ENCODE measurements at regions not wholly inside any gene's neighbourhood (a gene's known extent, or its start where the extent isn't known, plus 50 kb on each side); places are given as distances from the start of the nearest gene placed in this dataset.

- no peak for TF ChIP-seq POLR2A (IDR thresholded peaks at IDR 0.05)
- no peak for TF ChIP-seq CTCF (IDR thresholded peaks at IDR 0.05)
- TF ChIP-seq POLR2AphosphoS5 (IDR thresholded peaks at IDR 0.05): no peak
- TF ChIP-seq EP300 (IDR thresholded peaks at IDR 0.05): no peak
Observed at GRCh38 chr10:63884426-63884825, 363.2 kb downstream of the REEP3 start.
